HepG2 (cell line): ENCODE measurements at regions not wholly inside any gene's neighbourhood (a gene's known extent, or its start where the extent isn't known, plus 50 kb on each side); places are given as distances from the start of the nearest gene placed in this dataset.

ENCODE experiments used
- CENPT ChIP-seq: sonication (generic); formaldehyde crosslinking; IDR thresholded peaks from 2 replicates; pipeline ENCODE4 v1.8.0; 2022; ENCODE audit warnings: low read depth, mild to moderate bottlenecking, moderate library complexity, missing genetic modification reagents
- ETV6 ChIP-seq: sonication (generic); formaldehyde crosslinking; conservative IDR thresholded peaks from 2 replicates; pipeline ENCODE4 v1.4.0; 2020; ENCODE audit warnings: missing genetic modification reagents
- GLI4 ChIP-seq: sonication (generic); formaldehyde crosslinking; IDR thresholded peaks from 2 replicates; pipeline ENCODE4 v1.5.1; 2020; ENCODE audit warnings: missing genetic modification reagents, mild to moderate bottlenecking, moderate library complexity, borderline replicate concordance
- JARID2 ChIP-seq: sonication (generic); formaldehyde crosslinking; IDR thresholded peaks from 2 replicates; pipeline ENCODE4 v1.8.1; 2023; ENCODE audit warnings: missing genetic modification reagents, inconsistent platforms; ENCODE audit not compliant: insufficient replicate concordance
- NFE2L2 ChIP-seq: fragments of 150-350 bp; IDR thresholded peaks from 2 replicates; pipeline ENCODE4 v1.6.1; 2014; ENCODE audit warnings: low read length
- RFX1 ChIP-seq: fragments of 450-650 bp; IDR thresholded peaks from 2 replicates; pipeline ENCODE4 v1.6.1; 2017
- SETDB1 ChIP-seq: sonication (generic); formaldehyde crosslinking; IDR thresholded peaks from 2 replicates; pipeline ENCODE4 v1.5.1; 2020; ENCODE audit warnings: missing genetic modification reagents, mild to moderate bottlenecking, borderline replicate concordance
- SOX13 ChIP-seq, 3 experiments: fragments of 450-650 bp in 1 of 3; sonication (generic) in 1 of 3; formaldehyde crosslinking in 1 of 3; IDR thresholded peaks in 2 of 3; conservative IDR thresholded peaks in 1 of 3; 2 replicates each; pipeline versions ENCODE4 v1.5.0 to v1.6.1; 2016 to 2020; ENCODE audit warnings: antibody characterized with exemption in 1 of 3, mild to moderate bottlenecking in 1 of 3, missing compliant biosample characterization in 1 of 3, missing genetic modification reagents in 1 of 3, moderate library complexity in 1 of 3
- STAT5B ChIP-seq: sonication (generic); formaldehyde crosslinking; IDR thresholded peaks from 2 replicates; pipeline ENCODE4 v1.4.0; 2020; ENCODE audit warnings: missing genetic modification reagents
- ZBTB20 ChIP-seq: sonication (generic); formaldehyde crosslinking; IDR thresholded peaks from 2 replicates; pipeline ENCODE4 v1.8.1; 2023; ENCODE audit warnings: missing genetic modification reagents, low read depth, mild to moderate bottlenecking, borderline replicate concordance
- ZC3H4 ChIP-seq: sonication (generic); formaldehyde crosslinking; IDR thresholded peaks from 2 replicates; pipeline ENCODE4 v1.4.0; 2020; ENCODE audit warnings: missing genetic modification reagents, borderline replicate concordance
- ZFP62 ChIP-seq: sonication (generic); formaldehyde crosslinking; IDR thresholded peaks from 2 replicates; pipeline ENCODE4 v1.4.0; 2020; ENCODE audit warnings: missing genetic modification reagents
- ZNF235 ChIP-seq: sonication (generic); formaldehyde crosslinking; IDR thresholded peaks from 2 replicates; pipeline ENCODE4 v1.8.1; 2023; ENCODE audit warnings: mild to moderate bottlenecking, missing genetic modification reagents, borderline replicate concordance
- ZNF280D ChIP-seq: sonication (generic); formaldehyde crosslinking; IDR thresholded peaks from 2 replicates; pipeline ENCODE4 v1.5.1; 2020; ENCODE audit warnings: mild to moderate bottlenecking, missing genetic modification reagents
- ZNF354B ChIP-seq: sonication (generic); formaldehyde crosslinking; IDR thresholded peaks from 2 replicates; pipeline ENCODE4 v1.8.0; 2022; ENCODE audit warnings: mild to moderate bottlenecking, missing genetic modification reagents
- ZNF367 ChIP-seq: sonication (generic); formaldehyde crosslinking; IDR thresholded peaks from 2 replicates; pipeline ENCODE4 v1.4.0; 2020; ENCODE audit warnings: missing genetic modification reagents, borderline replicate concordance
- ZNF530 ChIP-seq: sonication (generic); formaldehyde crosslinking; IDR thresholded peaks from 2 replicates; pipeline ENCODE4 v1.5.0; 2020; ENCODE audit warnings: low read depth, mild to moderate bottlenecking, missing genetic modification reagents
- ZNF709 ChIP-seq: sonication (generic); formaldehyde crosslinking; IDR thresholded peaks from 2 replicates; pipeline ENCODE4 v1.5.0; 2020; ENCODE audit warnings: mild to moderate bottlenecking, missing genetic modification reagents
- ZNF790 ChIP-seq: sonication (generic); formaldehyde crosslinking; IDR thresholded peaks from 2 replicates; pipeline ENCODE4 v1.8.0; 2022; ENCODE audit warnings: missing genetic modification reagents, mild to moderate bottlenecking, borderline replicate concordance
- ZNF839 ChIP-seq: sonication (generic); formaldehyde crosslinking; IDR thresholded peaks from 2 replicates; pipeline ENCODE4 v1.4.0; 2020; ENCODE audit warnings: missing genetic modification reagents, mild to moderate bottlenecking, borderline replicate concordance
- ZSCAN12 ChIP-seq: sonication (generic); formaldehyde crosslinking; IDR thresholded peaks from 2 replicates; pipeline ENCODE4 v1.9.0; 2021; ENCODE audit warnings: mild to moderate bottlenecking, missing genetic modification reagents
- TF ChIP-seq, protein P1 (sequence below): sonication (generic); formaldehyde crosslinking; IDR thresholded peaks from 2 replicates; pipeline ENCODE4 v1.4.0; 2020; ENCODE audit warnings: missing genetic modification reagents, borderline replicate concordance

DNA sequence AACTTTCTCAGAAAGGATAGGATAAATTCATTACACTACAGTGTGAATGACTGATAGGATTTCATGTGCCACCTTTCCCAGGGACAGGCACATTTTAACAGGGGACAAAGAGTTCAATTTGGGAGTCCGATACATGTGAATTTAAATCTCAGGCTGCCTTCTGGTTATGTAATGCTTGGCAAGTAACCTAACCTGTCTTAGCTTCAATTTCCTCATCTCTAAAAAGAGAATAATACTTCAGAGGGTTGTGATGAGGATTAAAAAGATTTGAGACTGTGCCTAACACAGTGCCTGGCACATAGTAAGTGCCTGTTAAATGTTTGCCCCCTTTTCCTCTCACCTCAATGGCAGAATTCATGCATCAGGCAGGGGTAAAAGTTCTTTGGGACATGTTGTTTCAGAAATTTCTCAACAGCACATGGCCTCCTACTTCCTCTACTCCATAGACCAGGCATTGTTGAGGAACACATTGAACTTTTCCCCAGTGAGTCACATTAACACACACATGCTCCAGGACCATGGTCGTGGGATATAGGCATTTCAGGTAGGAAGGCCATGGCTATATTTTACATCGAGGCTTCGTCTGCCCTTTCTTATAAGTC is 94.6 kb upstream of the EGFLAM start (continued):
- TF ChIP-seq, protein P1, sequence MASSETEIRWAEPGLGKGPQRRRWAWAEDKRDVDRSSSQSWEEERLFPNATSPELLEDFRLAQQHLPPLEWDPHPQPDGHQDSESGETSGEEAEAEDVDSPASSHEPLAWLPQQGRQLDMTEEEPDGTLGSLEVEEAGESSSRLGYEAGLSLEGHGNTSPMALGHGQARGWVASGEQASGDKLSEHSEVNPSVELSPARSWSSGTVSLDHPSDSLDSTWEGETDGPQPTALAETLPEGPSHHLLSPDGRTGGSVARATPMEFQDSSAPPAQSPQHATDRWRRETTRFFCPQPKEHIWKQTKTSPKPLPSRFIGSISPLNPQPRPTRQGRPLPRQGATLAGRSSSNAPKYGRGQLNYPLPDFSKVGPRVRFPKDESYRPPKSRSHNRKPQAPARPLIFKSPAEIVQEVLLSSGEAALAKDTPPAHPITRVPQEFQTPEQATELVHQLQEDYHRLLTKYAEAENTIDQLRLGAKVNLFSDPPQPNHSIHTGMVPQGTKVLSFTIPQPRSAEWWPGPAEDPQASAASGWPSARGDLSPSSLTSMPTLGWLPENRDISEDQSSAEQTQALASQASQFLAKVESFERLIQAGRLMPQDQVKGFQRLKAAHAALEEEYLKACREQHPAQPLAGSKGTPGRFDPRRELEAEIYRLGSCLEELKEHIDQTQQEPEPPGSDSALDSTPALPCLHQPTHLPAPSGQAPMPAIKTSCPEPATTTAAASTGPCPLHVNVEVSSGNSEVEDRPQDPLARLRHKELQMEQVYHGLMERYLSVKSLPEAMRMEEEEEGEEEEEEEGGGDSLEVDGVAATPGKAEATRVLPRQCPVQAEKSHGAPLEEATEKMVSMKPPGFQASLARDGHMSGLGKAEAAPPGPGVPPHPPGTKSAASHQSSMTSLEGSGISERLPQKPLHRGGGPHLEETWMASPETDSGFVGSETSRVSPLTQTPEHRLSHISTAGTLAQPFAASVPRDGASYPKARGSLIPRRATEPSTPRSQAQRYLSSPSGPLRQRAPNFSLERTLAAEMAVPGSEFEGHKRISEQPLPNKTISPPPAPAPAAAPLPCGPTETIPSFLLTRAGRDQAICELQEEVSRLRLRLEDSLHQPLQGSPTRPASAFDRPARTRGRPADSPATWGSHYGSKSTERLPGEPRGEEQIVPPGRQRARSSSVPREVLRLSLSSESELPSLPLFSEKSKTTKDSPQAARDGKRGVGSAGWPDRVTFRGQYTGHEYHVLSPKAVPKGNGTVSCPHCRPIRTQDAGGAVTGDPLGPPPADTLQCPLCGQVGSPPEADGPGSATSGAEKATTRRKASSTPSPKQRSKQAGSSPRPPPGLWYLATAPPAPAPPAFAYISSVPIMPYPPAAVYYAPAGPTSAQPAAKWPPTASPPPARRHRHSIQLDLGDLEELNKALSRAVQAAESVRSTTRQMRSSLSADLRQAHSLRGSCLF (CRISPR knock-in tag), result no peak
- TF ChIP-seq ZNF354B (CRISPR knock-in tag) (no peak), NFE2L2 (no peak), ZNF235 (no peak), ZNF839 (CRISPR knock-in tag) (no peak), CENPT (CRISPR knock-in tag) (no peak), ZNF280D (CRISPR knock-in tag) (0 out of 2 replicates have a peak, but pooled peaks have one; percentile 71), ZBTB20 (CRISPR knock-in tag) (no peak), ZNF530 (CRISPR knock-in tag) (no peak), ZNF709 (CRISPR knock-in tag) (no peak), ETV6 (CRISPR knock-in tag) (no peak), JARID2 (CRISPR knock-in tag) (no peak), ZNF790 (no peak), SOX13 (IDR thresholded peaks at IDR 0.05) (peak; percentile 77), SOX13 (CRISPR knock-in tag; conservative IDR thresholded peaks at IDR 0.05 in 1 of 2, IDR thresholded peaks at IDR 0.05 in 1 of 2) (peak in 1 of 2 experiments; percentile 92; a peak in 2 of 4 replicates), ZSCAN12 (CRISPR knock-in tag) (no peak), ZFP62 (CRISPR knock-in tag) (no peak), GLI4 (no peak), STAT5B (CRISPR knock-in tag) (no peak), RFX1 (no peak), ZC3H4 (CRISPR knock-in tag) (no peak), ZNF367 (CRISPR knock-in tag) (no peak), SETDB1 (CRISPR knock-in tag) (no peak)
